Hematopoietic multipotent progenitor cell treated with erythropoietin and hydrocortisone succinate and interleukin-3 and kit ligand, for 4 days (in vitro differentiated cells): ENCODE measurements at regions not wholly inside any gene's neighbourhood (a gene's known extent, or its start where the extent isn't known, plus 50 kb on each side); places are given as distances from the start of the nearest gene placed in this dataset.

ENCODE experiments used
- DNase-seq: peaks from one replicate; pipeline ENCODE4 v3.0.0-alpha.2; 2015

DNA sequence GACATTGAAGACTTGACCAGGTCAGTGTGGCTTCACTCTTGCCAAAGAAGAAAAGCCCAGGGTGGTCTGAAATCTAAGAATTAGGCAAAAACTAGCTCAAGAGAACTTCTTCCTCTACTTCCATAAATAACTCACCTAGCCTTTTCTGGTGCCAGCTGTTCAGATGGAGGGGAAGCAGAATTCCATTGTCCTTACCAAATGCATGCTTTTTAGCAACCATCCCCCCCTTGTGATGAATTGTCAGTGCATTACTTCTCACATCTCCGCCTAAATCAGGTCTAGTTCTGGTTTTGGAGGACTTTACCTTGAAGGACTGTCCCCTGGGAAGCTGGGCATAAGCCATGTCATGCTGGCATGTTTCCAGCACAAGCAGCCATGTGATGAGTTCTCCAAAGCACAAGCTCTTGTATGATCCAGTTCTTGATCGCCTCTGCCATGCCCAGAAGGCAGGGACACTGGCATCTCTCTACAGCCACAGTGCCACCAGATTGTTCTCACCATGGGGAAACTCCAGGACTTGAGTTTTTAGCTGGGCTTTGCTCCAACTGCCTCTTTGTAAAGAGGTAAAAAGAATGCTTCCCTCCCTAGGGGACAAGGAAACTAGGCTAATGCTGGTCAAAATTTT lies 96.4 kb upstream of the IL12A start:
- no peak for DNase-seq

DNA sequence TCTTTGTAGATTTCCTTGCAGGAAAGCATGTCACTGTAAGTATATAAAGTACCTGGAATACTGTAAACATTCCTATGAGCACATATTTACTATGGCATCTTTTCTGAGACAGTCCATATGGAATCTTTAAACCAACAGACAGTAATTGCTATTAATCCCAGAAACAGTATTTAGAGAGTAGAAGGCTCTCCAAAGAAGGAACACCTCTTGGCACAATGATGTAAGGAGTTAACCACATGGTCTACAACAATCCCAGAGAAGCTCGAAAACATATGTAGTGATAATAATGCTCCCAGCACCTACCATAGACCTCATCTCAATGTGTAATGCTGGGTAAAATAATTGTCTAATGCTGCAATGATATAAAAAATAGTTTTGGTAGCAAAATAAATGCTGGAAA lies 95.8 kb upstream of the IL12A start:
- no peak for DNase-seq

DNA sequence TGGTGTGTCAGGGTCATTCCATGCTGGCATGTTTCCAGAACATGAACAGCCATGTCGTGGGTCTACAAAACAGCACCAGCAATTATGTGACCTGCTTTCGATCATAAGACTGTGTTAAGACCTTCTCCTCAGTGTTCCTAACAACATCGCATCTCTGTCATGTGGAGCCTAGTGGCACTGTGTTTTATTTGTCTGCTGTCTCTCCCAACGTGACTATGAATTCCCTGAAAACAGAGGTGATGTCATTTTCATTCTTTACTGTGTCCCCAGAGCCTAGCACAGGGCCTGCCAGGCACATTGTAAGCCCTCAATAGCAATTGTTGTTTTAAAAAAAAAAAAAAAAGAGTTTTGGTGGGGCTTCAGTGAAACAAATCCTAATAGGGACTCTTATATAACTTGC lies 94.2 kb upstream of the IL12A start:
- DNase-seq = no peak

DNA sequence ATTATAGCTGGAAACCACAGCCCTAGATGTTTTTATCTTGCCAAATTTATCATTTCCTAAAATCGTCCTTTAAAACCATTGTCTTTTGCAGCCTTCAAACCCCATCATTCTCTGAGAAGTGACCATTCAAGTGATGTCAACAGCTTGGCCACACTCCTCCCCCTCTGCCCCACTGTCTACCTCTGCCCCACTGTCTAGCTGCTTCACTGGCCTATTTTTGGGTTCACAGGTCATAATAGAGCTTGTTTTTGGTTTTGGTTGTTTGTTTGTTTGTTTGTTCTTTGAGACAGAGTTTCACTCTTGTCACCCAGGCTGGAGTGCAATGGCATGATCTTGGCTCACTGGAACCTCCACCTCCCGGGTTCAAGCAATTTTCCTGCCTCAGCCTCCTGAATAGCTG lies 93.2 kb upstream of the IL12A start:
- DNase-seq = no peak

GRCh38 chr3:159896543-159896942 lies 92.1 kb upstream of the IL12A start:
- no peak for DNase-seq

DNA sequence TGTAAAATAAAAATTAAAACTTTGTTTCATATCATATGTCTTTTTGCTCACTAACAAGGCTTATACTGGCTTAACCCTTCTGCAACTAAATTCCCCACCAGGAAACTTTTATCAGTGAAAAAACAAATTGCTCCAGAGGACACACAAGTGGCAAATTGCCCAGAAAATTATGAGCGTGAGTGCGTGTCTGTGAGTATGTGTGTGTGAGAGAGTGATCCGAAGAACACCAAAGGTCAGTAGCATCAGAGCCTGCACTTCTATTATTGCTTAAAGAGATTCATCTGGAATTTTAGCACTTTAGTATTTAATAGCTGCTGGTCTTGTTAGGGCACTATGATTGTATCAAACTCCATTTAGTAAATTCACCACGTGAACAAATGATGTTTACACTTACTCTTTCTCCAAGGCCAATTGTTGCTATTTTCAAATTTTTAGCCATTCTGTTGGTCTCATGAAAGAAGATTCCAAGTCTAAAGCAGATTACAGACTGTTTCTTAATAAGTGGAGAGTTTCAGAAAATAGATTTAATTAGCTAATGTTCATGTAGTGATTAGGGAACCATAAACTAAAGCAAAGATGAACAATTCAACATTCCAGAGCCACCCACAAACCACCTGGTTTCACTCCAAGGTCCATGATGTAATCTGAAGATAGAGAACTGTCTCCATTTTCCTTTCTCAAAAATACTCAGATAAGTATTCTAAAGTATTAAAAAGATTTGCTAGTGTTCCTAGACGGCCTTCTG lies 91.1 kb upstream of the IL12A start:
- peak; percentile 47 for DNase-seq

GRCh38 chr3:159898147-159898546 lies 90.5 kb upstream of the IL12A start:
- no peak for DNase-seq

GRCh38 chr3:159899166-159899565 lies 89.5 kb upstream of the IL12A start:
- DNase-seq = peak; percentile 22

GRCh38 chr3:159902546-159903314 lies 85.9 kb upstream of the IL12A start:
- DNase-seq = peak; percentile 27

- DNase-seq = peak; percentile 51
These were observed 84.2 kb upstream of the IL12A start for GRCh38 chr3:159904455-159904854.

DNA sequence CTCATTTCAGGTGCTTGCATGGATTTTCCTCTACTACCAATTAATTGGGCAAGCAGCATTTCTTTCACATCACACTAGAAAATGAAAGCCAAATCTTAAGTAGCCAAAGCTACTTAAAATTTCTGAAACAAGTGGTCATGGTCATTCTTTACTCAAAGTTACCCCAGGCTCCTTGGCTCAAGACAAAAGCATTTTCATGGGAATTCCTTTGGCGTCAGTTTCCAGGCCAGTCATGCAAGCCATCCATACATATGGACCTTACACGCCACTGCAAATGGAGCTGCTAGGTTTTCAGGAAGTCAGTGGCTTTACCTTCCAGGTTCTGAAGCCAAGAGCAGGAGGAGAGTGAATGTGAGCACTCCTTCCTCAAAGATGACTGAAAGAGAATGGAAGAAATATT lies 83.7 kb upstream of the IL12A start:
- no peak for DNase-seq

DNA sequence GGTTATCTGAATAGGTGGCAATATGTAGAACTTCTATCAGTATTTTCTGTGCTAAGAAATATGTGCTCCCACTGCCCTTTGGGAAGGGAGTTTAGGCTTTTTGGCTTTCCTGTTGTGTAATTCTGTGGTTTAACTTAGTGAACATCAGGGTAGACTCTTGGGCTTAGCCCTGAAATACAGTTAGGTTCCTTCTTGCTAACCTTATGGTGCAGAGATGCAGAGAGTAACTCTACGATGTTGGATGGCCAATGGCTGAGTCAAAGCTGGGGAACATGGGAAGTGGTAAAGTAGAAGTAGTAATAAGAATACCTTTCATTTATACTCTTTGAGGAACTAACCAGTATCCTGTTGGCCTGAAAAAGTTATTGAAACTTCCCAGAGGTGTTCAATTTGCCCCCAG lies 80.8 kb upstream of the IL12A start:
- peak; percentile 70 for DNase-seq

GRCh38 chr3:159910991-159911663 lies 77.5 kb upstream of the IL12A start:
- DNase-seq = peak; percentile 43

DNA sequence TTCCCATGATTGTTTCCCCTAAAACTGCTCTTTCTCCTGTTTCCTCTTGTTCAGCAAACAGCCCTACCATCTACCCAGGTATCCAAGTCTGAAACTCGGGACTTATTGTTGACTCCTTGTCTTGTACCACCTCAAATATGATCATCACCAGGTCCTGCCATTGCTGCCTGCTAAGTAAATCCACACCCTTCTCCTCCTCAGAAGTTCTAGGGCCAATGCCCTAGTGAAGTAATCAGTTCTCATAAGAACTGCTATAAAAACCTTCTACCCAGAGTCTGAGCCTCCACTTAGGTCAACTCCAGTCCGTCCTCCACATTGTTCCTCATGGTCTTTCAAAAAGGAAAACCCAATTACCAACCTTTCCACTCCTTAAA lies 77.0 kb upstream of the IL12A start:
- no peak for DNase-seq

- no peak for DNase-seq
These were observed 74.8 kb upstream of the IL12A start for GRCh38 chr3:159913712-159914414.

- no peak for DNase-seq
These were observed 74.2 kb upstream of the IL12A start for GRCh38 chr3:159914426-159914825.

- no peak for DNase-seq
These were observed 72.6 kb upstream of the IL12A start for GRCh38 chr3:159916052-159916451.

GRCh38 chr3:159917141-159917540 lies 71.5 kb upstream of the IL12A start:
- no peak for DNase-seq

- DNase-seq = peak; percentile 38
These were observed 68.8 kb upstream of the IL12A start for GRCh38 chr3:159919873-159920272.

- DNase-seq = peak; percentile 65
These were observed 66.3 kb upstream of the IL12A start for GRCh38 chr3:159922193-159922840.

- peak; percentile 25 for DNase-seq
These were observed 65.7 kb upstream of the IL12A start for GRCh38 chr3:159922861-159923312.

GRCh38 chr3:159923336-159923735 lies 65.3 kb upstream of the IL12A start:
- DNase-seq = no peak
